Ovary (tissue), 3 donors: ENCODE measurements at regions not wholly inside any gene's neighbourhood (a gene's known extent, or its start where the extent isn't known, plus 50 kb on each side); places are given as distances from the start of the nearest gene placed in this dataset.

Experiments
- CTCF ChIP-seq, 3 donors: fragments of 450-650 bp in 2 of 3; fragments of 200-600 bp in 1 of 3; IDR thresholded peaks; one replicate each; pipeline versions ENCODE4 v1.5.1 to v1.8.0; 2016 to 2022; ENCODE audit warnings: antibody characterized with exemption in 3 of 3, mild to moderate bottlenecking in 1 of 3
- EP300 ChIP-seq: sonication (generic); formaldehyde crosslinking; IDR thresholded peaks from one replicate; pipeline ENCODE4 v1.6.1; 2017; ENCODE audit warnings: antibody characterized with exemption
- POLR2A ChIP-seq: fragments of 450-650 bp; IDR thresholded peaks from one replicate; pipeline ENCODE4 v1.6.1; 2017; ENCODE audit warnings: antibody characterized with exemption, mild to moderate bottlenecking, moderate library complexity
- donor health status: DM: no; HTN: no; CAD: no.

DNA sequence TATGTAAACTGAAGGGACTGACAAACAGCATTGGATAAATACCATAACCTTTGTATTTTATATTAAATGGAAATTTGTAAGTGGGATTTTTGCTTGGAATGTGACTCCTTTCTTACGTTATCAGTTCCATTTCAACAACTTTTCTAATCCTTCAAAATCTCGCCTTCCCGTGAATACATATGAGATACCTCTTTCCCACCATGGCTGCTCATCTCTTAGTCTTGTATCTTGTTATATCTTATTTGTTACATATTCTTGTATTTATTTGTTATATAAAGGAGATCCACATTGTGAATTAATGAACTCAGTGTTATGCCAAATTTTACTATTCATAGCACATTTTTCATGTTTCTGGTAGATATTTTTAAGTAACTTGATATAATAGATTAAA is 623.7 kb downstream of the MCTP2 start:
- TF ChIP-seq POLR2A (no peak), CTCF (IDR thresholded peaks at IDR 0.05) (no peak), EP300 (no peak)
